Panc1 (cell line): ENCODE measurements at regions not wholly inside any gene's neighbourhood (a gene's known extent, or its start where the extent isn't known, plus 50 kb on each side); places are given as distances from the start of the nearest gene placed in this dataset.

Experiments
- ATAC-seq: fragments of 200-7000 bp; cut with Tn5 transposase; 2 replicates; pipeline ENCODE4 v1.9.1; 2020; ENCODE audit warnings: mild to moderate bottlenecking, moderate library complexity
- BruUV-seq: library from RNA; stranded (reverse); fragments of 400-500 nt; replicated peaks from 2 replicates; lab custom pipeline; 2021; lab: Mats Ljungman, UMichigan
- CTCF ChIA-PET: fragments of 300-600 bp; sonication (Branson Sonifier 250); formaldehyde crosslinking; loops from one replicate; lab custom pipeline; 2022; ENCODE audit warnings: antibody characterized with exemption; lab: Charles Lee
- POLR2A ChIA-PET: fragments of 300-600 bp; sonication (Branson Sonifier 250); formaldehyde crosslinking; loops from one replicate; lab custom pipeline; 2022; ENCODE audit warnings: antibody characterized with exemption; lab: Charles Lee
- DNase-seq: peaks from one replicate; pipeline ENCODE4 v3.0.0-alpha.2; 2010; ENCODE audit warnings: low read depth, low spot score
- H3K27ac ChIP-seq: 2 replicates; pipeline ENCODE4 v1.5.1; 2011; ENCODE audit warnings: mild to moderate bottlenecking, low read length, inconsistent platforms
- H3K27me3 ChIP-seq: fragments of 200-500 bp; sonication (Bioruptor generic); 2 replicates; pipeline ENCODE4 v1.6.0; 2014; ENCODE audit warnings: low read length, inconsistent platforms; ENCODE audit not compliant: control insufficient read depth, insufficient read depth
- H3K36me3 ChIP-seq: fragments of 200-500 bp; sonication (Bioruptor generic); 2 replicates; pipeline ENCODE4 v1.5.1; 2014; ENCODE audit warnings: inconsistent platforms, mild to moderate bottlenecking, low read length, moderate library complexity; ENCODE audit not compliant: control insufficient read depth, insufficient read depth
- H3K4me1 ChIP-seq: 2 replicates; pipeline ENCODE4 v1.5.1; 2011; ENCODE audit warnings: inconsistent platforms, mild to moderate bottlenecking, low read length, moderate library complexity; ENCODE audit not compliant: control insufficient read depth, insufficient read depth
- H3K4me3 ChIP-seq, 2 experiments: 2 replicates each; pipeline ENCODE4 v1.5.1; 2011 to 2012; ENCODE audit warnings: low read depth in 2 of 2, low read length in 2 of 2, mild to moderate bottlenecking in 2 of 2, inconsistent platforms in 1 of 2, moderate library complexity in 1 of 2
- H3K9me3 ChIP-seq: fragments of 200-500 bp; sonication (Bioruptor generic); 2 replicates; pipeline ENCODE4 v1.5.1; 2014; ENCODE audit warnings: low read depth, mild to moderate bottlenecking, inconsistent platforms, low read length, moderate library complexity; ENCODE audit not compliant: control insufficient read depth, insufficient read depth
- CTCF ChIP-seq: fragments of 450-650 bp; IDR thresholded peaks from 2 replicates; pipeline ENCODE4 v1.5.1; 2017; ENCODE audit warnings: mild to moderate bottlenecking
- POLR2AphosphoS5 ChIP-seq: IDR thresholded peaks from 2 replicates; pipeline ENCODE4 v1.6.1; 2012; ENCODE audit warnings: mild to moderate bottlenecking, low read depth, low read length, moderate library complexity
- REST ChIP-seq, 2 experiments: IDR thresholded peaks; 2 replicates each; pipeline ENCODE4 v1.6.1; 2011 to 2012; ENCODE audit warnings: low read depth in 2 of 2, control low read depth in 1 of 2, low read length in 1 of 2, mild to moderate bottlenecking in 1 of 2, moderate library complexity in 1 of 2; ENCODE audit not compliant: insufficient read depth in 1 of 2
- SIN3A ChIP-seq: IDR thresholded peaks from 2 replicates; pipeline ENCODE4 v1.6.1; 2012; ENCODE audit warnings: low read depth, mild to moderate bottlenecking, low read length, moderate library complexity, borderline replicate concordance; ENCODE audit not compliant: insufficient read depth
- TCF7L2 ChIP-seq: IDR thresholded peaks from 2 replicates; pipeline ENCODE4 v1.6.1; 2011; ENCODE audit warnings: mild to moderate bottlenecking, low read depth, low read length, inconsistent platforms
- in situ Hi-C: cut with HindIII; loops from 2 replicates; pipeline ENCODE4 v1.10.0; 2016; ENCODE audit warnings: low sequenced_read_pairs, low pct_unique_long_range_greater_than_20kb
- intact Hi-C: fragments of 100-400 bp; cut with micrococcal nuclease; formaldehyde crosslinking; loops from one replicate; pipeline ENCODE4 v1.10.0; 2022; ENCODE audit not compliant: unreplicated experiment

GRCh38 chr9:87068177-87068840 lies 121.0 kb upstream of the GAS1 start:
- ChIA-PET CTCF (no interaction called here), POLR2A (no interaction called here)
- DNase-seq = no peak
- no TSS peak for BruUV-seq
- intact Hi-C loops (no loop called here), in situ Hi-C loops (no loop called here)
- H3K36me3 ChIP-seq = no peaks in the 10 kb centered on the region
- no peak overlapping the region for H3K4me3 ChIP-seq
- no peaks in the 10 kb centered on the region for H3K27me3 ChIP-seq
- no peak for ATAC-seq
- no peaks in the 10 kb centered on the region for H3K4me1 ChIP-seq
- no peak overlapping the region for H3K27ac ChIP-seq
- H3K9me3 ChIP-seq = no peaks in the 10 kb centered on the region
- no peak for TF ChIP-seq CTCF
- TF ChIP-seq TCF7L2 = no peak
- no peak for TF ChIP-seq SIN3A
- no peak for TF ChIP-seq POLR2AphosphoS5
- TF ChIP-seq REST (IDR thresholded peaks at IDR 0.05; ENCODE audit: insufficient read depth in 1 of 2, low read depth in 2 of 2, low read length in 1 of 2) = no peak

GRCh38 chr9:87069690-87070089 lies 122.4 kb upstream of the GAS1 start:
- Histone ChIP-seq H3K4me3 (no peak overlapping the region), H3K36me3 (no peaks in the 10 kb centered on the region), H3K9me3 (no peaks in the 10 kb centered on the region), H3K27ac (no peak overlapping the region), H3K4me1 (no peaks in the 10 kb centered on the region), H3K27me3 (no peaks in the 10 kb centered on the region)
- BruUV-seq = no TSS peak
- in situ Hi-C loops = no loop called here
- DNase-seq (no peak), ATAC-seq (no peak)
- intact Hi-C loops = no loop called here
- POLR2A ChIA-PET = no interaction called here
- TF ChIP-seq POLR2AphosphoS5 (no peak), CTCF (no peak), SIN3A (no peak), TCF7L2 (no peak)
- CTCF ChIA-PET = no interaction called here
